Rectal smooth muscle tissue (tissue), 1 donor: ENCODE measurements at regions not wholly inside any gene's neighbourhood (a gene's known extent, or its start where the extent isn't known, plus 50 kb on each side); places are given as distances from the start of the nearest gene placed in this dataset.

ENCODE experiments used
- H3K27ac ChIP-seq: one replicate; pipeline ENCODE4 v1.7.0; 2013; ENCODE audit warnings: low read depth, low read length, inconsistent platforms
- H3K27me3 ChIP-seq: one replicate; pipeline ENCODE4 v1.7.0; 2013; ENCODE audit warnings: low read length; ENCODE audit not compliant: control insufficient read depth, insufficient read depth
- H3K36me3 ChIP-seq: one replicate; pipeline ENCODE4 v1.7.0; 2013; ENCODE audit warnings: low read length; ENCODE audit not compliant: control insufficient read depth, insufficient read depth
- H3K4me1 ChIP-seq: one replicate; pipeline ENCODE4 v1.7.0; 2013; ENCODE audit warnings: low read length; ENCODE audit not compliant: control insufficient read depth, insufficient read depth
- H3K4me3 ChIP-seq: one replicate; pipeline ENCODE4 v1.7.0; 2013; ENCODE audit warnings: low read length
- H3K9ac ChIP-seq: one replicate; pipeline ENCODE4 v1.7.0; 2013; ENCODE audit warnings: low read length

GRCh38 chr4:125131891-125132680, 182.7 kb upstream of the FAT4 start:
- Histone ChIP-seq H3K36me3 (no peaks in the 10 kb centered on the region), H3K4me1 (no peaks in the 10 kb centered on the region), H3K27ac (no peak overlapping the region), H3K9ac (no peak overlapping the region), H3K27me3 (no peaks in the 10 kb centered on the region), H3K4me3 (no peak overlapping the region)

- no peak overlapping the region for H3K4me3 ChIP-seq
- no peak overlapping the region for H3K9ac ChIP-seq
- no peaks in the 10 kb centered on the region for H3K27me3 ChIP-seq
- no peaks in the 10 kb centered on the region for H3K36me3 ChIP-seq
- H3K27ac ChIP-seq: no peak overlapping the region
- no peaks in the 10 kb centered on the region for H3K4me1 ChIP-seq
Measured at GRCh38 chr4:125125276-125125675, 189.5 kb upstream of the FAT4 start.

- H3K4me1 ChIP-seq: no peaks in the 10 kb centered on the region
- no peaks in the 10 kb centered on the region for H3K27me3 ChIP-seq
- H3K36me3 ChIP-seq: no peaks in the 10 kb centered on the region
- H3K27ac ChIP-seq: no peak overlapping the region
- no peak overlapping the region for H3K4me3 ChIP-seq
- no peak overlapping the region for H3K9ac ChIP-seq
Measured at GRCh38 chr4:125123570-125124109, 191.1 kb upstream of the FAT4 start.

- H3K4me1 ChIP-seq: no peaks in the 10 kb centered on the region
- H3K27ac ChIP-seq: no peak overlapping the region
- H3K36me3 ChIP-seq: no peaks in the 10 kb centered on the region
- no peak overlapping the region for H3K9ac ChIP-seq
- H3K4me3 ChIP-seq: no peak overlapping the region
- no peaks in the 10 kb centered on the region for H3K27me3 ChIP-seq
Measured at GRCh38 chr4:125121581-125121980, 193.2 kb upstream of the FAT4 start.

- Histone ChIP-seq H3K9ac (no peak overlapping the region), H3K27me3 (no peaks in the 10 kb centered on the region), H3K4me1 (no peaks in the 10 kb centered on the region), H3K36me3 (no peaks in the 10 kb centered on the region), H3K4me3 (no peak overlapping the region), H3K27ac (no peak overlapping the region)
Measured at GRCh38 chr4:125116431-125116830, 198.3 kb upstream of the FAT4 start.

GRCh38 chr4:125115941-125116340, 198.8 kb upstream of the FAT4 start:
- H3K27ac ChIP-seq: no peak overlapping the region
- no peaks in the 10 kb centered on the region for H3K4me1 ChIP-seq
- H3K27me3 ChIP-seq: no peaks in the 10 kb centered on the region
- H3K4me3 ChIP-seq: no peak overlapping the region
- H3K36me3 ChIP-seq: no peaks in the 10 kb centered on the region
- no peak overlapping the region for H3K9ac ChIP-seq

GRCh38 chr4:125115476-125115875, 199.3 kb upstream of the FAT4 start:
- Histone ChIP-seq H3K9ac (no peak overlapping the region), H3K36me3 (no peaks in the 10 kb centered on the region), H3K4me3 (no peak overlapping the region), H3K27ac (no peak overlapping the region), H3K4me1 (no peaks in the 10 kb centered on the region), H3K27me3 (no peaks in the 10 kb centered on the region)

GRCh38 chr4:125112536-125112935, 202.2 kb upstream of the FAT4 start:
- Histone ChIP-seq H3K4me3 (no peak overlapping the region), H3K27ac (no peak overlapping the region), H3K4me1 (no peaks in the 10 kb centered on the region), H3K9ac (no peak overlapping the region), H3K27me3 (no peaks in the 10 kb centered on the region), H3K36me3 (no peaks in the 10 kb centered on the region)

- Histone ChIP-seq H3K36me3 (no peaks in the 10 kb centered on the region), H3K27me3 (no peaks in the 10 kb centered on the region), H3K9ac (no peak overlapping the region), H3K4me1 (no peaks in the 10 kb centered on the region), H3K4me3 (no peak overlapping the region), H3K27ac (no peak overlapping the region)
Measured at GRCh38 chr4:125111323-125111722, 203.4 kb upstream of the FAT4 start.

- Histone ChIP-seq H3K4me1 (no peaks in the 10 kb centered on the region), H3K36me3 (no peaks in the 10 kb centered on the region), H3K27me3 (no peaks in the 10 kb centered on the region), H3K27ac (no peak overlapping the region), H3K4me3 (no peak overlapping the region), H3K9ac (no peak overlapping the region)
Measured at GRCh38 chr4:125105561-125105960, 209.2 kb upstream of the FAT4 start.

- Histone ChIP-seq H3K27ac (no peak overlapping the region), H3K36me3 (no peaks in the 10 kb centered on the region), H3K27me3 (no peaks in the 10 kb centered on the region), H3K9ac (no peak overlapping the region), H3K4me3 (no peak overlapping the region), H3K4me1 (no peaks in the 10 kb centered on the region)
Measured at GRCh38 chr4:125104616-125105015, 210.1 kb upstream of the FAT4 start.

- no peak overlapping the region for H3K9ac ChIP-seq
- no peaks in the 10 kb centered on the region for H3K4me1 ChIP-seq
- no peak overlapping the region for H3K4me3 ChIP-seq
- H3K27me3 ChIP-seq: no peaks in the 10 kb centered on the region
- no peaks in the 10 kb centered on the region for H3K36me3 ChIP-seq
- H3K27ac ChIP-seq: no peak overlapping the region
Measured at GRCh38 chr4:125101719-125102118, 213.0 kb upstream of the FAT4 start.

GRCh38 chr4:125097729-125098128, 217.0 kb upstream of the FAT4 start:
- Histone ChIP-seq H3K36me3 (no peaks in the 10 kb centered on the region), H3K27me3 (no peaks in the 10 kb centered on the region), H3K9ac (no peak overlapping the region), H3K4me3 (no peak overlapping the region), H3K27ac (no peak overlapping the region), H3K4me1 (no peaks in the 10 kb centered on the region)
